Stomach (tissue), 8 donors: ENCODE measurements at regions not wholly inside any gene's neighbourhood (a gene's known extent, or its start where the extent isn't known, plus 50 kb on each side); places are given as distances from the start of the nearest gene placed in this dataset.
A peak's percentile ranks its signal among the peaks of the same experiment; 100 is the strongest.

Experiments
- DNase-seq, 2 donors: peaks; one replicate each; pipeline versions ENCODE4 v3.0.0 to v3.0.0-alpha.2; 2013 to 2019
- H3K27ac ChIP-seq, 5 donors: fragments of 200-600 bp in 4 of 5; sonication (generic) in 4 of 5; one replicate each; pipeline ENCODE4 v1.5.1; 2013 to 2019; ENCODE audit warnings: mild to moderate bottlenecking in 1 of 5, moderate library complexity in 1 of 5
- H3K27me3 ChIP-seq, 3 donors: fragments of 200-600 bp; sonication (generic); one replicate each; pipeline ENCODE4 v1.5.1; 2017 to 2019; ENCODE audit warnings: mixed run types in 1 of 3
- H3K36me3 ChIP-seq, 4 donors: fragments of 200-600 bp; sonication (generic); 1 replicate in 3 of 4; 2 replicates in 1 of 4; pipeline ENCODE4 v1.5.1; 2016 to 2019
- H3K4me1 ChIP-seq, 4 donors: fragments of 200-600 bp; sonication (generic); one replicate each; pipeline ENCODE4 v1.5.1; 2016 to 2019
- H3K4me3 ChIP-seq, 4 donors: fragments of 200-600 bp; sonication (generic) in 3 of 4; one replicate each; pipeline ENCODE4 v1.5.1; 2016 to 2019; ENCODE audit warnings: mild to moderate bottlenecking in 1 of 4
- H3K9me3 ChIP-seq, 4 donors: fragments of 200-600 bp; sonication (generic); one replicate each; pipeline ENCODE4 v1.5.1; 2016 to 2019
- EP300 ChIP-seq: sonication (generic); formaldehyde crosslinking; IDR thresholded peaks from one replicate; pipeline ENCODE4 v1.6.1; 2017; ENCODE audit warnings: antibody characterized with exemption
- POLR2A ChIP-seq, 4 donors: fragments of 450-650 bp; IDR thresholded peaks; one replicate each; pipeline ENCODE4 v1.6.1; 2016; ENCODE audit warnings: antibody characterized with exemption in 4 of 4, control low read depth in 2 of 4, mild to moderate bottlenecking in 1 of 4, moderate library complexity in 1 of 4
- POLR2AphosphoS5 ChIP-seq, 3 donors: sonication (generic); formaldehyde crosslinking; IDR thresholded peaks; one replicate each; pipeline ENCODE4 v1.6.1; 2016; ENCODE audit warnings: antibody characterized with exemption in 3 of 3
- whole genome bisulfite sequencing, 5 donors: extraction: QIAGEN DNeasy Blood & Tissue Kit in 3 of 5; methylation state at CpG; one replicate each; pipeline versions ENCODE4 v1.1.5 to v1.1.7; 2013 to 2018; 5-methylcytosine and 5-hydroxymethylcytosine counted together
- intact Hi-C: fragments of 100-400 bp; cut with DNase I; formaldehyde crosslinking; loops from one replicate; pipeline ENCODE4 v1.15.1; 2023; ENCODE audit warnings: low total_unique reads
- TF ChIP-seq, protein P1 (sequence below), 7 experiments: fragments of 450-650 bp in 4 of 7; fragments of 200-600 bp in 3 of 7; sonication (generic) in 3 of 7; IDR thresholded peaks; one replicate each; pipeline ENCODE4 v1.5.1; 2016 to 2019; ENCODE audit warnings: antibody characterized with exemption in 7 of 7, control low read depth in 2 of 7, mild to moderate bottlenecking in 1 of 7
- donor health status: healthy with polysubstance abuse.
- donor health status: Bipolar disorder and iron deficiency.
- donor health status: healthy.

DNA sequence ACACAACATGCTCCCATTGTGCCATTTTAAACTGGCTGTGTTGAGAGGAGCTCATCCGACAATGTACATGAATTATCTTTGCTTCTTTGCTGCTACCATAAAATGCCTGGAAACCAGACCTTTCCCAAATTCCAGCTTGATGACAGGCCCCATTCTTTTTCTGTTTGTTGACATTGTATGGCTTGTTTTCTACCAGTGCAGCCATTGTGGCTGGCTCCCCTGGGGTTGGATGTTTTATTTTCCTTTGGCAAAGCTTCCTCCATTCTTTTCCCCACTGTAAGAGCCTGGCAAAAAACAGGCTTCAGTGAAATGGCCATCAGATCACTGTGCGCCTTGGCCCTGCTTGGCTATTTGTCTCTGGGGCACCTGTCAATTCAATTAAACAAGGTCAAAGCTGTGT, 532.5 kb downstream of the VRK1 start:
- Histone ChIP-seq H3K27me3 (no peaks in the 10 kb centered on the region), H3K9me3 (no peaks in the 10 kb centered on the region), H3K4me1 (no peaks in the 10 kb centered on the region), H3K27ac (no peak overlapping the region), H3K36me3 (no peaks in the 10 kb centered on the region), H3K4me3 (no peak overlapping the region)
- no peak for DNase-seq
- 93 to 98% (median 96%) methylated on average over 2 of the region's 2 CpGs for WGBS, 5 donors
- no peak for TF ChIP-seq POLR2AphosphoS5 (IDR thresholded peaks at IDR 0.05)
- TF ChIP-seq POLR2A (IDR thresholded peaks at IDR 0.05) = no peak
- TF ChIP-seq, protein P1, sequence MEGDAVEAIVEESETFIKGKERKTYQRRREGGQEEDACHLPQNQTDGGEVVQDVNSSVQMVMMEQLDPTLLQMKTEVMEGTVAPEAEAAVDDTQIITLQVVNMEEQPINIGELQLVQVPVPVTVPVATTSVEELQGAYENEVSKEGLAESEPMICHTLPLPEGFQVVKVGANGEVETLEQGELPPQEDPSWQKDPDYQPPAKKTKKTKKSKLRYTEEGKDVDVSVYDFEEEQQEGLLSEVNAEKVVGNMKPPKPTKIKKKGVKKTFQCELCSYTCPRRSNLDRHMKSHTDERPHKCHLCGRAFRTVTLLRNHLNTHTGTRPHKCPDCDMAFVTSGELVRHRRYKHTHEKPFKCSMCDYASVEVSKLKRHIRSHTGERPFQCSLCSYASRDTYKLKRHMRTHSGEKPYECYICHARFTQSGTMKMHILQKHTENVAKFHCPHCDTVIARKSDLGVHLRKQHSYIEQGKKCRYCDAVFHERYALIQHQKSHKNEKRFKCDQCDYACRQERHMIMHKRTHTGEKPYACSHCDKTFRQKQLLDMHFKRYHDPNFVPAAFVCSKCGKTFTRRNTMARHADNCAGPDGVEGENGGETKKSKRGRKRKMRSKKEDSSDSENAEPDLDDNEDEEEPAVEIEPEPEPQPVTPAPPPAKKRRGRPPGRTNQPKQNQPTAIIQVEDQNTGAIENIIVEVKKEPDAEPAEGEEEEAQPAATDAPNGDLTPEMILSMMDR (IDR thresholded peaks at IDR 0.05) = no peak
- TF ChIP-seq EP300 = no peak
- intact Hi-C loops = no loop called here

DNA sequence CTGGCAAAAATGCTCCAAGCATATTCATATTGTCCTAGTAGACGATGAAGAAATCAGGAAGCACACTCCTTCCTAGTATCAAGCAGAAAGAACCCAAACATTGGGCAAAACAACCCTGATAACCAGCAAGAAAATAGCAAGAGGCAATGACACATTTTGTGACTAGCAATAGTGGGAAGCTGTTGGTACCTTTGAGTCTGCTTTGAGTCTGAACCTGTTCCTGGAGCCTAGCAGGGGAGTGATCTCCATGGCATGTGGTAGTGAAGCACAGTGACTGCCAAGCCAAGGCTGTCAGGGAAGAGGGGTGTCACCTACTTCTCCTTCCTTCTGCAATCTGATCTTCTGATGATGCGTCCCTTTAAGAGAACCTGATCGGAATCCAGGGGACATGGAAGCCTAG, 533.9 kb downstream of the VRK1 start:
- no peaks in the 10 kb centered on the region for H3K9me3 ChIP-seq
- TF ChIP-seq, protein P1 (IDR thresholded peaks at IDR 0.05) = no peak
- TF ChIP-seq POLR2A (IDR thresholded peaks at IDR 0.05) (no peak), POLR2AphosphoS5 (IDR thresholded peaks at IDR 0.05) (no peak), EP300 (no peak)
- intact Hi-C loops = no loop called here
- H3K27ac ChIP-seq = no peak overlapping the region
- 81 to 93% (median 86%) methylated on average over 3 of the region's 3 CpGs for WGBS, 5 donors
- H3K4me1 ChIP-seq = no peaks in the 10 kb centered on the region
- no peaks in the 10 kb centered on the region for H3K27me3 ChIP-seq
- H3K36me3 ChIP-seq = no peaks in the 10 kb centered on the region
- no peak for DNase-seq
- H3K4me3 ChIP-seq = no peak overlapping the region

DNA sequence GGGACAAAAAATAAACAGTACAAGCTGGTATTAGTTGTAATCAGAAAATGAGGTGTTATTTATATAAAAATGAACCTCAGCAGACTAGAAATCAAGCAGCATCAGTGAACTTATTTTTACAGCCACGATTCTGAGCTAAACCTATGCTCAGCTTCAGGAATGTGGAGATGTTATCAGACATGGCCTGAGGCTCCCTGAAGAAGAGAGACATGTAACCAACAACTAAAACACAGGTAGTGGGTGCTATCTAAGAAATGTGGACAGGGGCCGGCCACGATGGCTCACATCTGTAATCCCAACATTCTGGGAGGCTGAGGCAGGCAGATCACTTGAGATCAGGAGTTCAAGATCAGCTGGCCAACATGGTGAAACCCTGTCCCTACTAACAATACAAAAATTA, 534.3 kb downstream of the VRK1 start:
- Histone ChIP-seq H3K36me3 (no peaks in the 10 kb centered on the region), H3K27me3 (no peaks in the 10 kb centered on the region), H3K9me3 (no peaks in the 10 kb centered on the region), H3K4me1 (no peaks in the 10 kb centered on the region), H3K27ac (no peak overlapping the region), H3K4me3 (no peak overlapping the region)
- intact Hi-C loops = no loop called here
- WGBS, 5 donors = 64 to 75% (median 71%) methylated on average over 3 of the region's 3 CpGs
- no peak for DNase-seq
- TF ChIP-seq EP300 = no peak
- TF ChIP-seq, protein P1 (IDR thresholded peaks at IDR 0.05) = no peak

GRCh38 chr14:97336179-97336578, 539.0 kb downstream of the VRK1 start:
- Histone ChIP-seq H3K36me3 (no peaks in the 10 kb centered on the region), H3K4me3 (no peak overlapping the region), H3K9me3 (peaks cover 0 to 8% (median 7%) of the 10 kb centered on the region in 4 donors), H3K4me1 (no peaks in the 10 kb centered on the region), H3K27me3 (no peaks in the 10 kb centered on the region), H3K27ac (no peak overlapping the region)
- WGBS, 5 donors = 92 to 100% (median 96%) methylated on average over 1 of the region's 1 CpG
- peak in 1 of 2 donors; percentile 6 for DNase-seq
- TF ChIP-seq POLR2AphosphoS5 (IDR thresholded peaks at IDR 0.05) = no peak
- no peak for TF ChIP-seq POLR2A (IDR thresholded peaks at IDR 0.05)
- TF ChIP-seq EP300 = no peak
- TF ChIP-seq, protein P1 (IDR thresholded peaks at IDR 0.05) = no peak
- intact Hi-C loops = no loop called here
